SK-N-SH treated with all-trans-retinoic acid at 6 μM for 48 hours (cell line): ENCODE measurements at regions not wholly inside any gene's neighbourhood (a gene's known extent, or its start where the extent isn't known, plus 50 kb on each side); places are given as distances from the start of the nearest gene placed in this dataset.

ENCODE experiments used
- CREB5 ChIP-seq: fragments of 250-450 bp; sonication (Bioruptor Pico); IDR thresholded peaks from 2 replicates; pipeline ENCODE4 v1.5.1; 2020; ENCODE audit warnings: low read depth, mild to moderate bottlenecking, moderate library complexity
- ISL1 ChIP-seq: fragments of 250-450 bp; sonication (Bioruptor Pico); IDR thresholded peaks from 2 replicates; pipeline ENCODE4 v2.1.2; 2022; ENCODE audit warnings: mild to moderate bottlenecking, moderate library complexity
- RARB ChIP-seq: fragments of 250-450 bp; sonication (Bioruptor Pico); IDR thresholded peaks from 2 replicates; pipeline ENCODE4 v1.8.0; 2021; ENCODE audit warnings: mild to moderate bottlenecking, moderate library complexity
- TSHZ2 ChIP-seq: fragments of 250-450 bp; sonication (Bioruptor Pico); IDR thresholded peaks from 2 replicates; pipeline ENCODE4 v1.5.0; 2020; ENCODE audit warnings: mild to moderate bottlenecking, moderate library complexity

GRCh38 chr2:129347486-129348217, 631.8 kb upstream of the RAB6C start:
- TF ChIP-seq RARB (CRISPR knock-in tag) (no peak), ISL1 (no peak), CREB5 (CRISPR knock-in tag) (no peak), TSHZ2 (no peak)
